Liver (tissue), 3 donors: ENCODE measurements at regions not wholly inside any gene's neighbourhood (a gene's known extent, or its start where the extent isn't known, plus 50 kb on each side); places are given as distances from the start of the nearest gene placed in this dataset.

Experiments
- EGR1 ChIP-seq, 2 donors: IDR thresholded peaks; 2 replicates each; pipeline ENCODE4 v1.6.1; 2016 to 2018; ENCODE audit warnings: antibody characterized with exemption in 2 of 2, low read depth in 2 of 2
- FOXA2 ChIP-seq: IDR thresholded peaks from 2 replicates; pipeline ENCODE4 v1.6.1; 2016; ENCODE audit warnings: antibody characterized with exemption
- GABPA ChIP-seq, 2 donors: IDR thresholded peaks in 1 of 2; conservative IDR thresholded peaks in 1 of 2; 2 replicates each; pipeline ENCODE4 v1.6.1; 2016; ENCODE audit warnings: antibody characterized with exemption in 2 of 2, mild to moderate bottlenecking in 1 of 2, moderate library complexity in 1 of 2
- JUND ChIP-seq, 2 donors: IDR thresholded peaks; 2 replicates each; pipeline ENCODE4 v1.6.1; 2016; ENCODE audit warnings: antibody characterized with exemption in 2 of 2
- MAX ChIP-seq: IDR thresholded peaks from 2 replicates; pipeline ENCODE4 v1.6.1; 2016; ENCODE audit warnings: antibody characterized with exemption
- NR2F2 ChIP-seq: IDR thresholded peaks from 2 replicates; pipeline ENCODE4 v1.6.1; 2016; ENCODE audit warnings: antibody characterized with exemption
- RAD21 ChIP-seq, 2 donors: IDR thresholded peaks; 2 replicates each; pipeline ENCODE4 v1.6.1; 2016; ENCODE audit warnings: antibody characterized with exemption in 2 of 2, mild to moderate bottlenecking in 2 of 2
- TAF1 ChIP-seq: conservative IDR thresholded peaks from 2 replicates; pipeline ENCODE4 v1.6.1; 2016; ENCODE audit warnings: antibody characterized with exemption, mild to moderate bottlenecking
- YY1 ChIP-seq: IDR thresholded peaks from 2 replicates; pipeline ENCODE4 v1.6.1; 2016; ENCODE audit warnings: antibody characterized with exemption, mild to moderate bottlenecking
- TF ChIP-seq, protein P1 (sequence below): fragments of 150-350 bp; IDR thresholded peaks from 2 replicates; pipeline ENCODE4 v1.5.1; 2017; ENCODE audit warnings: improper control_type of control experiment, low read depth, low read length; ENCODE audit not compliant: missing input control
- TF ChIP-seq, protein P2 (sequence below): IDR thresholded peaks from 2 replicates; pipeline ENCODE4 v1.6.1; 2016; ENCODE audit warnings: antibody characterized with exemption
- TF ChIP-seq, protein P3 (sequence below): IDR thresholded peaks from 2 replicates; pipeline ENCODE4 v1.6.1; 2016; ENCODE audit warnings: antibody characterized with exemption
- TF ChIP-seq, protein P4 (sequence below): IDR thresholded peaks from 2 replicates; pipeline ENCODE4 v1.6.1; 2016; ENCODE audit warnings: antibody characterized with exemption, mild to moderate bottlenecking
- donor health status: healthy.
- donor health status: healthy.

GRCh38 chr3:18132991-18133390 lies 292.1 kb downstream of the SATB1 start:
- TF ChIP-seq RAD21 (IDR thresholded peaks at IDR 0.05): no peak
- TF ChIP-seq, protein P1, sequence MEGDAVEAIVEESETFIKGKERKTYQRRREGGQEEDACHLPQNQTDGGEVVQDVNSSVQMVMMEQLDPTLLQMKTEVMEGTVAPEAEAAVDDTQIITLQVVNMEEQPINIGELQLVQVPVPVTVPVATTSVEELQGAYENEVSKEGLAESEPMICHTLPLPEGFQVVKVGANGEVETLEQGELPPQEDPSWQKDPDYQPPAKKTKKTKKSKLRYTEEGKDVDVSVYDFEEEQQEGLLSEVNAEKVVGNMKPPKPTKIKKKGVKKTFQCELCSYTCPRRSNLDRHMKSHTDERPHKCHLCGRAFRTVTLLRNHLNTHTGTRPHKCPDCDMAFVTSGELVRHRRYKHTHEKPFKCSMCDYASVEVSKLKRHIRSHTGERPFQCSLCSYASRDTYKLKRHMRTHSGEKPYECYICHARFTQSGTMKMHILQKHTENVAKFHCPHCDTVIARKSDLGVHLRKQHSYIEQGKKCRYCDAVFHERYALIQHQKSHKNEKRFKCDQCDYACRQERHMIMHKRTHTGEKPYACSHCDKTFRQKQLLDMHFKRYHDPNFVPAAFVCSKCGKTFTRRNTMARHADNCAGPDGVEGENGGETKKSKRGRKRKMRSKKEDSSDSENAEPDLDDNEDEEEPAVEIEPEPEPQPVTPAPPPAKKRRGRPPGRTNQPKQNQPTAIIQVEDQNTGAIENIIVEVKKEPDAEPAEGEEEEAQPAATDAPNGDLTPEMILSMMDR: no peak
- TF ChIP-seq, protein P2, sequence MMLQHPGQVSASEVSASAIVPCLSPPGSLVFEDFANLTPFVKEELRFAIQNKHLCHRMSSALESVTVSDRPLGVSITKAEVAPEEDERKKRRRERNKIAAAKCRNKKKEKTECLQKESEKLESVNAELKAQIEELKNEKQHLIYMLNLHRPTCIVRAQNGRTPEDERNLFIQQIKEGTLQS: no peak
- no peak for TF ChIP-seq FOXA2
- no peak for TF ChIP-seq EGR1 (IDR thresholded peaks at IDR 0.05; ENCODE audit: low read depth in 2 of 2)
- no peak for TF ChIP-seq YY1
- TF ChIP-seq, protein P3, sequence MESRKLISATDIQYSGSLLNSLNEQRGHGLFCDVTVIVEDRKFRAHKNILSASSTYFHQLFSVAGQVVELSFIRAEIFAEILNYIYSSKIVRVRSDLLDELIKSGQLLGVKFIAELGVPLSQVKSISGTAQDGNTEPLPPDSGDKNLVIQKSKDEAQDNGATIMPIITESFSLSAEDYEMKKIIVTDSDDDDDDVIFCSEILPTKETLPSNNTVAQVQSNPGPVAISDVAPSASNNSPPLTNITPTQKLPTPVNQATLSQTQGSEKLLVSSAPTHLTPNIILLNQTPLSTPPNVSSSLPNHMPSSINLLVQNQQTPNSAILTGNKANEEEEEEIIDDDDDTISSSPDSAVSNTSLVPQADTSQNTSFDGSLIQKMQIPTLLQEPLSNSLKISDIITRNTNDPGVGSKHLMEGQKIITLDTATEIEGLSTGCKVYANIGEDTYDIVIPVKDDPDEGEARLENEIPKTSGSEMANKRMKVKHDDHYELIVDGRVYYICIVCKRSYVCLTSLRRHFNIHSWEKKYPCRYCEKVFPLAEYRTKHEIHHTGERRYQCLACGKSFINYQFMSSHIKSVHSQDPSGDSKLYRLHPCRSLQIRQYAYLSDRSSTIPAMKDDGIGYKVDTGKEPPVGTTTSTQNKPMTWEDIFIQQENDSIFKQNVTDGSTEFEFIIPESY: no peak
- TF ChIP-seq, protein P4, sequence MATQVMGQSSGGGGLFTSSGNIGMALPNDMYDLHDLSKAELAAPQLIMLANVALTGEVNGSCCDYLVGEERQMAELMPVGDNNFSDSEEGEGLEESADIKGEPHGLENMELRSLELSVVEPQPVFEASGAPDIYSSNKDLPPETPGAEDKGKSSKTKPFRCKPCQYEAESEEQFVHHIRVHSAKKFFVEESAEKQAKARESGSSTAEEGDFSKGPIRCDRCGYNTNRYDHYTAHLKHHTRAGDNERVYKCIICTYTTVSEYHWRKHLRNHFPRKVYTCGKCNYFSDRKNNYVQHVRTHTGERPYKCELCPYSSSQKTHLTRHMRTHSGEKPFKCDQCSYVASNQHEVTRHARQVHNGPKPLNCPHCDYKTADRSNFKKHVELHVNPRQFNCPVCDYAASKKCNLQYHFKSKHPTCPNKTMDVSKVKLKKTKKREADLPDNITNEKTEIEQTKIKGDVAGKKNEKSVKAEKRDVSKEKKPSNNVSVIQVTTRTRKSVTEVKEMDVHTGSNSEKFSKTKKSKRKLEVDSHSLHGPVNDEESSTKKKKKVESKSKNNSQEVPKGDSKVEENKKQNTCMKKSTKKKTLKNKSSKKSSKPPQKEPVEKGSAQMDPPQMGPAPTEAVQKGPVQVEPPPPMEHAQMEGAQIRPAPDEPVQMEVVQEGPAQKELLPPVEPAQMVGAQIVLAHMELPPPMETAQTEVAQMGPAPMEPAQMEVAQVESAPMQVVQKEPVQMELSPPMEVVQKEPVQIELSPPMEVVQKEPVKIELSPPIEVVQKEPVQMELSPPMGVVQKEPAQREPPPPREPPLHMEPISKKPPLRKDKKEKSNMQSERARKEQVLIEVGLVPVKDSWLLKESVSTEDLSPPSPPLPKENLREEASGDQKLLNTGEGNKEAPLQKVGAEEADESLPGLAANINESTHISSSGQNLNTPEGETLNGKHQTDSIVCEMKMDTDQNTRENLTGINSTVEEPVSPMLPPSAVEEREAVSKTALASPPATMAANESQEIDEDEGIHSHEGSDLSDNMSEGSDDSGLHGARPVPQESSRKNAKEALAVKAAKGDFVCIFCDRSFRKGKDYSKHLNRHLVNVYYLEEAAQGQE: no peak
- no peak for TF ChIP-seq MAX
- no peak for TF ChIP-seq GABPA (IDR thresholded peaks at IDR 0.05 in 1 of 2, conservative IDR thresholded peaks at IDR 0.05 in 1 of 2)
- TF ChIP-seq NR2F2: no peak
- TF ChIP-seq JUND (IDR thresholded peaks at IDR 0.05): no peak
- TF ChIP-seq TAF1: no peak
